22Rv1 (cell line): ENCODE measurements at regions not wholly inside any gene's neighbourhood (a gene's known extent, or its start where the extent isn't known, plus 50 kb on each side); places are given as distances from the start of the nearest gene placed in this dataset.

Experiments
- H3K27ac ChIP-seq: fragments of 450-650 bp; 2 replicates; pipeline ENCODE4 v1.5.1; 2017
- ZFX ChIP-seq: fragments of 450-650 bp; IDR thresholded peaks from 2 replicates; pipeline ENCODE4 v1.6.1; 2017; ENCODE audit warnings: antibody characterized with exemption, borderline replicate concordance
- TF ChIP-seq, protein P1 (sequence below): fragments of 450-650 bp; IDR thresholded peaks from 2 replicates; pipeline ENCODE4 v1.5.1; 2017; ENCODE audit warnings: mild to moderate bottlenecking

DNA sequence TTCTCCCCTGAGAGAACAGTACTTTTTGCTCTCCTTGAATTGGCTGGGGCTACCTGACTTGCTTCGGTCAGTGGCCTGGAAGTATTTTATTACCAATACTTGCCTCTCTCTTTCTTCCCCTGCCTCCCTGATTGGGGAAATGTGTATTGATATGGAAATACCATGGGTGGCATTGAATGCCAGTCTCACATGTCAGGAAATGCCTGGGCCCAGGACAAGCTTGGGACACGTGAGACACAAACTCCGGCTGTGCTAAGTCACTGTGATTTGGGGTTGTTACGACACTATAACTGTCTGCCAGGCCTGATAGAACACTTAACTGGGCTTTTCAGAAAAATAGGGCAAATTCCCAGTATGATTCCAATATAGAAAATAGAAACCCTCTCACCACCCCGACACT lies 238.3 kb downstream of the GADD45G start:
- TF ChIP-seq, protein P1, sequence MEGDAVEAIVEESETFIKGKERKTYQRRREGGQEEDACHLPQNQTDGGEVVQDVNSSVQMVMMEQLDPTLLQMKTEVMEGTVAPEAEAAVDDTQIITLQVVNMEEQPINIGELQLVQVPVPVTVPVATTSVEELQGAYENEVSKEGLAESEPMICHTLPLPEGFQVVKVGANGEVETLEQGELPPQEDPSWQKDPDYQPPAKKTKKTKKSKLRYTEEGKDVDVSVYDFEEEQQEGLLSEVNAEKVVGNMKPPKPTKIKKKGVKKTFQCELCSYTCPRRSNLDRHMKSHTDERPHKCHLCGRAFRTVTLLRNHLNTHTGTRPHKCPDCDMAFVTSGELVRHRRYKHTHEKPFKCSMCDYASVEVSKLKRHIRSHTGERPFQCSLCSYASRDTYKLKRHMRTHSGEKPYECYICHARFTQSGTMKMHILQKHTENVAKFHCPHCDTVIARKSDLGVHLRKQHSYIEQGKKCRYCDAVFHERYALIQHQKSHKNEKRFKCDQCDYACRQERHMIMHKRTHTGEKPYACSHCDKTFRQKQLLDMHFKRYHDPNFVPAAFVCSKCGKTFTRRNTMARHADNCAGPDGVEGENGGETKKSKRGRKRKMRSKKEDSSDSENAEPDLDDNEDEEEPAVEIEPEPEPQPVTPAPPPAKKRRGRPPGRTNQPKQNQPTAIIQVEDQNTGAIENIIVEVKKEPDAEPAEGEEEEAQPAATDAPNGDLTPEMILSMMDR, result no peak
- TF ChIP-seq ZFX, result no peak

DNA sequence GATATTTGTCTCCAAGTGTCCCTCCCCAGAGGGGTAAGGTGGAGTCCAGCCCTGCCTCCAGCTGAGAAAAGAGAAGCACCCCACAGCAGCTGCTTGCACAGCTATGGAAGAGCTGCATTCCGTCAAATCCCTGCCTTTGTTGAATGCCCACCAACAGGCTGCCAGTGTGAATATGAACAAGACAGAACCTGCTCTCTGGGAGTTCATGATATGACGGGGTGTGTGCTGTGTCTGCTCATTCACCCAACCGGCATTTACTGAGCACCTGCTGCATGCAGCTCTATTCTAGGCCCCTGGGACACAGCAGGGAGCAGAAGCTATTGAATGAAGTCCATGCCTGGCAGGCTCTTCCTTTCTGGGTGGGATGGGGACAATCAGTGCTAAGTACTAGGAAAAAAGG lies 238.8 kb downstream of the GADD45G start:
- H3K27ac ChIP-seq, result no peak overlapping the region
- TF ChIP-seq ZFX, result no peak
- TF ChIP-seq, protein P1, result no peak

More for the DNA sequence above, 238.3 kb downstream of the GADD45G start:
- no peak overlapping the region for H3K27ac ChIP-seq

DNA sequence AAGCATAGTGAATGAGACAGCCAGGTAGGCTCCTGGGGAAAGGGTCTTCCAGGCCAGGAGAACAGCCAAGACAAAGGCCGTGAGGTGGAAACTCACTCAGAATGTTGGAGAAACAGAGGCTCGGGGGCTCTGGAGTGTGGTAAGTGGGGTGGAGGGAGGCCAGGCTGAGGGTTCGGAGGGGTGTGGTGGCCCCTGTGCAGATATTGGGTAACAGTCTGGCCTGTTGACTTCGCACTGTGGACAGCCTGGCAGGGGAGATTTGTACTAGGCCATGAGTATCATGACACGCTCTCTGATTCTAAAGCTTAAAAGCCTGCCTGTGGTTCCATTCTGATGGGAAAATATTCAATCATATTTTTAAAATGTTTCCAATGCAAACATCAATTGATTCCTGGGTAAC lies 239.3 kb downstream of the GADD45G start:
- H3K27ac ChIP-seq, result no peak overlapping the region
- TF ChIP-seq, protein P1, result no peak
- TF ChIP-seq ZFX, result no peak

DNA sequence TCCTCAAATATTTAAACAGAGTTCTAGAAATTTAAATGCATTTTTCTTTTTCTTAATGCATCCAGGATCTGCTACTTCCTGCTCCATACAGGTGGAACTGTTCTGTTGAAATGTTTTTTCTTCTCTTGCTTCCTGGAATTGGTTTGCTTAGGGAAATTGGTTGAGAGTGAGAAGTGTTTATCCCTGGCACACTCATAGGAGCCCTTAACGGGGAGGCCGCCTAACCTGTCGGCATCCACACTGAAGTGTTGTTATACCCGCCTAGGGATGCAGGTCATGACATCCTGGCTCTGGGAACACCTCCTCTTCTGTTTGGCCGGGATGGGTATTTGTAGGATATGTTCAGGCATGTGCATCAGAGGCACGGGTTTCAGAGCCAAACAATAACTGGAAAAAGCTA lies 239.7 kb downstream of the GADD45G start:
- TF ChIP-seq, protein P1, result no peak
- TF ChIP-seq ZFX, result no peak
- no peak overlapping the region for H3K27ac ChIP-seq

DNA sequence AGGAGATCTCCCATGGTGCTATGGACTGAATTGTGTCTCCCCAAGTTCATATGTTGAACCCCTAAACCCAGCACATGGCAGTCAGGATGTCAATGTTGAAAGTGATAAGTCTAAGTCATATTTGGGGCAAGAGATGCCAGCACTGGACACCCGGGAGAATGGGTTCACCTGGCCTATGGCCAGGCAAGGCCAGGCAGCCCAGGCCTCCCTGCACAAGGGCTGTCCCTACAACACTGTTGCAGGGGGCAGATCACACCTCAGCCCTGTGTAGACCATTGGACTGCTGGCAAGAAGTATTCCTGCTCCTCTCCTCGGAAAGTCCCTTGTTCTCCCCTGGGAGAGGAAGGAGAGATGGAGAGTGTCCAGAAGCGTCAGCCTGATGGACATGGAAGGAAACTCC lies 240.5 kb downstream of the GADD45G start:
- H3K27ac ChIP-seq, result no peak overlapping the region
- TF ChIP-seq, protein P1, result no peak
- TF ChIP-seq ZFX, result no peak

DNA sequence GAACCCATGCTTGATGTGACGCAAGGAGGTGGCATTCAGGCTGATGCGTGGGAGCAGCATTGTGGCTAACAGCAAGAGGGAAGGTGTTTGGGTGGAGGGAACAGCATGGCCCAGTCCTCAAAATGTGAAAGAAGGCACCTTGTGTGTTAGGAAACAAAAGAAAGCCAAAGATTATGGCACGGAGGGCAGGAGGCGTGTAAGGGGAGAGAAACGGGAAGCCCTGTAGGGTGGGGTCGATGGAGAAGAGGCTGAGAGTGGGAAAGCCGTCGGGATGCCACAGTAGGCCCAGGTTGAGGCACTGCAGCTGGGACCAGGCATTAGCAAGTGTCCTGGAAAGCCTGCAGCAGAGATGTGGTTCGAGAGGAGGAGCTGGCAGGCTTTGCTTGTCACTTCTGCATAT lies 241.1 kb downstream of the GADD45G start:
- H3K27ac ChIP-seq, result no peak overlapping the region
- TF ChIP-seq, protein P1, result no peak
- TF ChIP-seq ZFX, result no peak

DNA sequence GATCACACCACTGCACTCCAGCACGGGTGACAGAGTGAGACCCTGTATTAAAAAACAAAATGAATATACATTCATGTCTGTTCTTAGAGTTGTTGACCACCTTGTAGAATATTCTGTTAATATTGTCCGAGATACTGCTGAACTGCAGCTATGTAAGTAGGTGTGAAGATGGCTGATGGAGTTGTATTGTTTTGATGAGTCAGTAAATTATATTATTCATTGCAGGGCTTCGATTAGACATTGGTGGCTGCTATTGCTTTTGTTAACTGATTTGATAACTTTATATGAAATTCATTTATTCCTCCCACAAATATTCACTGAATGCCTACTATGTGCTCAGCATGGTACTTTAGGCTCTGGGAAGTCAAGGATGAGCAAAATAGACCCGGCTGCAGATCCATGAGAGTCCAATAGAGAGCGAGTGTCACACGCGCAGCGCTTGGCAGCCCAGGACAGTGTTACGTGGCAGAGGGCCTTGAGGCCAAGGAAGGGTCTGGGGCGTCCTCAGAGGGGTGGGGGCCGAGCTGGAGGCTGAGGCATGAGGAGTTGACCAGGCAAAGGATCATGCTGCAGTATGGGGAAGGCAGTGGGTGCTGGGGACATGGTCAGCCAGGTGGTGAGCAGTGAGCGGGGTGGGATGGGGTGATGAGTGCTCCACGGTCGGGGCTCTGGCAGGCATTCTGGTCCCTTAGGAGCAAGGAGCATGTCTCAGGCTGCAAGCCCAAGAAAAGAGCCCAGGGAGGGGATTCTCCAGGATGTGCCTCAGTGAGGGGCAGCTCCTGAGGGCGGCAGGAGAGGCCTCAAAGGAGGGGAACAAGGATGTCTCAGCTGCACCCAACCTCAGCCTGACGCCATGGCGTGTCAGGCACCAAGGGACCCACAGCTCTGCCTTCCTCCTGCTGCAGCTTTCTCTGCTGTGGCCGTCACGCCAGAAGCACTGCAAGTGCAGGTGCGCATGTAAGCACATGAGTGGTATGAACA lies 243.5 kb downstream of the GADD45G start:
- no peak overlapping the region for H3K27ac ChIP-seq
- no peak for TF ChIP-seq ZFX
- TF ChIP-seq, protein P1, result no peak
